HepG2 (cell line): ENCODE measurements at regions not wholly inside any gene's neighbourhood (a gene's known extent, or its start where the extent isn't known, plus 50 kb on each side); places are given as distances from the start of the nearest gene placed in this dataset.

ENCODE experiments used
- BCL6 ChIP-seq: IDR thresholded peaks from 2 replicates; pipeline ENCODE4 v1.6.1; 2016; ENCODE audit warnings: missing genetic modification reagents, missing compliant biosample characterization
- DR1 ChIP-seq: sonication (generic); formaldehyde crosslinking; IDR thresholded peaks from 2 replicates; pipeline ENCODE4 v1.8.0; 2021; ENCODE audit warnings: mild to moderate bottlenecking, missing genetic modification reagents, inconsistent platforms
- HOXA9 ChIP-seq: sonication (generic); formaldehyde crosslinking; IDR thresholded peaks from 2 replicates; pipeline ENCODE4 v1.8.1; 2022; ENCODE audit warnings: missing genetic modification reagents, mild to moderate bottlenecking, moderate library complexity, borderline replicate concordance
- HOXD1 ChIP-seq: sonication (generic); formaldehyde crosslinking; IDR thresholded peaks from 2 replicates; pipeline ENCODE4 v1.5.0; 2020; ENCODE audit warnings: missing genetic modification reagents
- IRF1 ChIP-seq: sonication (generic); formaldehyde crosslinking; IDR thresholded peaks from 2 replicates; pipeline ENCODE4 v1.4.0; 2020; ENCODE audit warnings: low read depth, mild to moderate bottlenecking, missing genetic modification reagents
- MAZ ChIP-seq, 2 experiments: sonication (generic) in 1 of 2; formaldehyde crosslinking in 1 of 2; IDR thresholded peaks; 2 replicates each; pipeline versions ENCODE4 v1.5.0 to v1.6.1; 2012 to 2020; ENCODE audit warnings: low read depth in 2 of 2, mild to moderate bottlenecking in 2 of 2, borderline replicate concordance in 1 of 2, improper control_type of control experiment in 1 of 2, low read length in 1 of 2, missing genetic modification reagents in 1 of 2, moderate library complexity in 1 of 2
- NCOA2 ChIP-seq: sonication (generic); formaldehyde crosslinking; IDR thresholded peaks from 2 replicates; pipeline ENCODE4 v1.8.0; 2022; ENCODE audit warnings: inconsistent platforms
- PHB2 ChIP-seq: fragments of 450-650 bp; IDR thresholded peaks from 2 replicates; pipeline ENCODE4 v1.6.1; 2018; ENCODE audit not compliant: partially characterized antibody
- RARG ChIP-seq: sonication (generic); formaldehyde crosslinking; IDR thresholded peaks from 2 replicates; pipeline ENCODE4 v1.4.0; 2020; ENCODE audit warnings: low read depth, mild to moderate bottlenecking, missing genetic modification reagents
- RFX3 ChIP-seq: IDR thresholded peaks from 2 replicates; pipeline ENCODE4 v1.6.1; 2016; ENCODE audit warnings: missing biosample characterization, missing genetic modification reagents
- TBX2 ChIP-seq: sonication (generic); formaldehyde crosslinking; IDR thresholded peaks from 2 replicates; pipeline ENCODE4 v1.5.0; 2020; ENCODE audit warnings: missing genetic modification reagents, mild to moderate bottlenecking, borderline replicate concordance
- XRCC5 ChIP-seq: fragments of 200-400 bp; formaldehyde crosslinking; optimal IDR thresholded peaks from 2 replicates; pipeline ENCODE3; 2017; ENCODE audit warnings: mild to moderate bottlenecking, low read length
- ZBTB3 ChIP-seq: sonication (generic); formaldehyde crosslinking; IDR thresholded peaks from 2 replicates; pipeline ENCODE4 v1.4.0; 2020; ENCODE audit warnings: low read depth, mild to moderate bottlenecking, moderate library complexity, missing genetic modification reagents, borderline replicate concordance
- ZEB1 ChIP-seq: IDR thresholded peaks from 2 replicates; pipeline ENCODE4 v1.6.1; 2012; ENCODE audit warnings: mild to moderate bottlenecking, low read depth, inconsistent platforms; ENCODE audit not compliant: insufficient replicate concordance
- ZNF644 ChIP-seq: IDR thresholded peaks from 2 replicates; pipeline ENCODE4 v1.6.1; 2016; ENCODE audit warnings: low read depth
- ZNF646 ChIP-seq: sonication (generic); formaldehyde crosslinking; IDR thresholded peaks from 2 replicates; pipeline ENCODE4 v1.9.0; 2021; ENCODE audit warnings: mild to moderate bottlenecking, missing genetic modification reagents
- ZNF776 ChIP-seq: sonication (generic); formaldehyde crosslinking; IDR thresholded peaks from 2 replicates; pipeline ENCODE4 v1.4.0; 2020; ENCODE audit warnings: mild to moderate bottlenecking, missing genetic modification reagents
- ZNF782 ChIP-seq: sonication (generic); formaldehyde crosslinking; IDR thresholded peaks from 2 replicates; pipeline ENCODE4 v1.4.0; 2020; ENCODE audit warnings: missing genetic modification reagents, mild to moderate bottlenecking, borderline replicate concordance
- ZNF790 ChIP-seq: sonication (generic); formaldehyde crosslinking; IDR thresholded peaks from 2 replicates; pipeline ENCODE4 v1.8.0; 2022; ENCODE audit warnings: missing genetic modification reagents, mild to moderate bottlenecking, borderline replicate concordance
- TF ChIP-seq, protein P1 (sequence below): fragments of 450-650 bp; IDR thresholded peaks from 2 replicates; pipeline ENCODE4 v1.6.1; 2016

DNA sequence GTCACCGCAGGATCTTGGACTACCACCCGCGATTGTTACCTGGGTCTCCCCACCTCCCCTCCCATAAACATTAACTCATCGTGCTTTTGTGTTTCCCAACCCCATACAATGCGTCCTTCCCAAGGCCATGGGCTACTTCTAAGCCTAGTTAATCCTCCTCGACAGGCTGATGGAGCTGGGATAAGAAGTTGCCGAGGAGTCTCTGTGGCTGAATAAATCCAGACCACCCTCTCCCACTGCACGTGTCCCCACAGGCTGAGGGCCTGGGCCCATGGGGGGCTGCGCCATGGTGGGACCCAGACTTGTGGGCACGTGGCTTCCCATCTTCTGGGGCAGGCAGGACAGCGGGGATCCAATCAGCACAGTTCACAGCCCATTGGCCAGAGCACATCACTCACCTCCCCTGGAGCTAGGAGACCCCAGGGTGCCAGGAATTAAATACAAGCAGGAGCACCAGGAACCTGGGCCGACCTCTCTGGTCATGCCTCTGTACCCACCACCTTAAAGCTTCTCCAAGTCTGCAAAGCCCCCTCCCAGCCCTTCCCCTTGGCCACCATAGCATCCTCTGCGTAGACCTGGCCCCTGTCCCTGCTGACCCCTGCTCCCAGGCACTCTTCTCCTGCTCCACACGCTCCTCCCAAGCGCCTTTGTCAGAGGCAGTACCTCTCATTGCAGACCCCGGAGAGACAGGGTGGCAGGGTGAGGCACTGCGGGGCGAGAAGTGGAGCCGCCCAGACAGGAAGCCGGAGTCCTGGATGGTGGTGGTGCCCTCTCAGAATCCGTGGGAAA is 51.0 kb upstream of the ID2 start (continued):
- TF ChIP-seq ZNF646 (CRISPR knock-in tag) (0 out of 2 replicates have a peak, but pooled peaks have one; percentile 15), TBX2 (peak; percentile 22; the same call in 1 of the 2 replicates), BCL6 (CRISPR knock-in tag) (peak; percentile 66), ZNF644 (CRISPR knock-in tag) (0 out of 2 replicates have a peak, but pooled peaks have one; percentile 20), ZNF782 (CRISPR knock-in tag) (peak; percentile 24; the same call in 1 of the 2 replicates), MAZ (IDR thresholded peaks at IDR 0.05; ENCODE audit: borderline replicate concordance, low read depth, low read length) (no peak), MAZ (CRISPR knock-in tag; IDR thresholded peaks at IDR 0.05; ENCODE audit: low read depth) (0 out of 2 replicates have a peak, but pooled peaks have one; percentile 4), ZNF776 (CRISPR knock-in tag) (no peak), HOXD1 (CRISPR knock-in tag) (no peak), ZNF790 (CRISPR knock-in tag) (no peak), ZBTB3 (CRISPR knock-in tag) (no peak), NCOA2 (CRISPR knock-in tag) (peak; percentile 29; the same call in 1 of the 2 replicates), RARG (CRISPR knock-in tag) (no peak), HOXA9 (CRISPR knock-in tag) (no peak), IRF1 (CRISPR knock-in tag) (no peak), DR1 (CRISPR knock-in tag) (no peak), PHB2 (no peak), ZEB1 (no peak), XRCC5 (no peak), RFX3 (CRISPR knock-in tag) (no peak)
- TF ChIP-seq, protein P1, sequence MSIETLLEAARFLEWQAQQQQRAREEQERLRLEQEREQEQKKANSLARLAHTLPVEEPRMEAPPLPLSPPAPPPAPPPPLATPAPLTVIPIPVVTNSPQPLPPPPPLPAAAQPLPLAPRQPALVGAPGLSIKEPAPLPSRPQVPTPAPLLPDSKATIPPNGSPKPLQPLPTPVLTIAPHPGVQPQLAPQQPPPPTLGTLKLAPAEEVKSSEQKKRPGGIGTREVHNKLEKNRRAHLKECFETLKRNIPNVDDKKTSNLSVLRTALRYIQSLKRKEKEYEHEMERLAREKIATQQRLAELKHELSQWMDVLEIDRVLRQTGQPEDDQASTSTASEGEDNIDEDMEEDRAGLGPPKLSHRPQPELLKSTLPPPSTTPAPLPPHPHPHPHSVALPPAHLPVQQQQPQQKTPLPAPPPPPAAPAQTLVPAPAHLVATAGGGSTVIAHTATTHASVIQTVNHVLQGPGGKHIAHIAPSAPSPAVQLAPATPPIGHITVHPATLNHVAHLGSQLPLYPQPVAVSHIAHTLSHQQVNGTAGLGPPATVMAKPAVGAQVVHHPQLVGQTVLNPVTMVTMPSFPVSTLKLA: no peak
